Fibroblast of skin of scalp (primary cell): ENCODE measurements at regions not wholly inside any gene's neighbourhood (a gene's known extent, or its start where the extent isn't known, plus 50 kb on each side); places are given as distances from the start of the nearest gene placed in this dataset.
A peak's percentile ranks its signal among the peaks of the same experiment; 100 is the strongest.

Experiments
- DNase-seq: peaks from one replicate; pipeline ENCODE4 v3.0.0-alpha.2; 2013

DNA sequence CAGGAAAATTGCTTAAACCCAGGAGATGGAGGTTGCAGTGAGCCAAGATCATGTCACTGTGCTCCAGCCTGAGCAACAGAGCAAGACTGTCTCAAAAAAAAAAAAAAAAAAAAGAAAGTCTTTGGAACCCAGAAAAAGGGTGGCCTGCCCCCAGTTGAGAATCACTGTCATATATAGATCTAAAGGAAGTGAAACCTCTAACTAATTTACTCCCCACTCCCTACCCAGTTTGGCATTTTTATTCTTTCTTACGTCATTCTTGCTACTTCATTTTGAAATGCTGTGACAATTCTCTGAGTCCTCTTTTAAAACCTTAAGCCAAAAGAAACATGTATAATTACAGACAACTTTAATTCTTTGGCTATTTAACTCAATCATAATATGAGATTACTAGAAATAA lies 254.8 kb downstream of the CDC5L start:
- DNase-seq, result no peak

- DNase-seq, result peak; percentile 48
Measured at GRCh38 chr6:44642870-44643522, 255.5 kb downstream of the CDC5L start.

DNA sequence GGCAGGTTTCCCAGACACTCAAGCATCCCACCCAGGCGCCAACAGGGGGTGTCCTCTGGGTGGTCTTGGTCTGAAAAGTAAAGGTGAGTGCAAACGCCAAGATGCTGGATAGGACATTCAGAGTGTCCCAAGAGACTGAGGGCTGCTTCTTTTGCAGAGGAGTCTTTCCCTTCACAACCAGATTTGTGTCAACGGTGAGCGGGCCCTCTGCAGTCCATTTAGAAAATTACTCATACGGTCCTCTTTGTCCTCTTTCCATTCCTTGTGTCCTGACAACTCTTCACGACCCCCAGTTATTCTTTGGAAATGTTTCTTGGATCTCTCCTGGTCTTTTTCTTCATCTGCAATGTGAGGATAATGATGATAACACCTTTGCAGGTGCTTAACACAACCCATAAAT lies 257.8 kb downstream of the CDC5L start:
- DNase-seq, result no peak

DNA sequence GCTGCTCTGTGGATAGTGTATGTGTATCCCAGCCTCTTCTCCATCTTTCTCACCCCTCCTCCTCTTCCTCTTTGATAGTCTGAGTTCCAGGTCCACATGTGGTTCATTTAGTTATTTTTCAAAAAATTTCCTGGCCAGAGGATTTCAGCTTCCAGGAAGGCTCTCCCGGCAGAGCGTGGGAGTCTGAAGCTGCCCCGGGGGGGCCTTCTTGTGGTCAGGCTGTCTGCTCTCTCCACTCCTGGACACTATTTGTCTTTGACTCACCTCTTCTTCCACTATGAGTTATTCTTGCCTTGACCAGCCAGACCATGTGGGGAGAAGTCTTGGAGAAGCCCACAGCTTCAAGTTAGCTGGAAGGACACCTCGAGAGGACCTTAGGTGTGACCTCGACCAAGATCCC lies 258.8 kb downstream of the CDC5L start:
- peak; percentile 71 for DNase-seq

DNA sequence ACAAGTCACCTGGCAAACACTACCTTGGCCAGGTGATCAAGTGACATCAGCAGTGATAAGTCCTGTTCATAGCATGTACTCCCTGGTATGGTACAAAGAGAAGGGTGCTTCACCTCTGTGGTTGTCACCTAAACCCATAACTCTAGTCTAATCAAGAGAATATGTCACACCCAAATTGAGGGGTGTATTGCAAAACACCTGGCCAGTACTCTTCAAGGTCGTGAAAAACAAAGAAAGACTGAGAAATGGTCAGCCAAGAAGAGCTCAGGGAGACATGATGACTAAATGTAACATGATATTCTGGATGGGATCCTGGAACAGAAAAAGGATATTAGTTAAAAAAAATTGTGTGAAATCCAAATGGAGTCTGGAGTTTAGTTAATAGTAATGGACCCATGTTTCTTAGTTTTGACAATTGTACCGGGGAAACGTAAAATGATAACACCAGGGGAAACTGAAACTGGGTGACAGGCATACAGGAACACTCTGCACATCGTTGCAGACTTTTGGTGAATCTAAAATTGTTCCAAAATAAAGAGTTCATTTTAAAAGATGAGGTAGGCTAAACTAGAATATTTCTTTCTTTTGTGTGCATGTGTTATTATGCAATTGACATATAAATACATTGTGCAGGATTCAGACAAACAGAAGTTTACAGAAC lies 262.0 kb downstream of the CDC5L start:
- peak; percentile 37 for DNase-seq

- DNase-seq, result no peak
Measured at GRCh38 chr6:44650495-44650894, 263.0 kb downstream of the CDC5L start.

DNA sequence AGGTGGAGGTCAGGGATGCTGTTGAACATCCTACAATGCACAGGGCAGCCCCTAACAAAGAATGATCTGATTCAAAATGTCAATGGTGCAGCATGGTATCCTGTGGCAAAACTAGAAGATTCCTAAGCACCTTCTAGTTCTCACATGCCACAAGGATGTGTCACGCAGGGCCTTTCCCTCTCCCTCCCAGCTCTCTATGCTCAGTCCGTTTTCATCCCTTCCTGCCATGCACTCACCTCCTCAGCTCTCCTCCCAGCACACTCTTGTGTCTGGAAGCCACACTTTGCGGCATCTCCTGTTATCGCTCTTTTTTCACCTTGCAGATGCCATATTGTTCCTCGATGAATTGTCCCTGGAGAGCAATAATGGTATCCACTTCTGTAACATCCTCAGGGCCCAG lies 263.4 kb downstream of the CDC5L start:
- DNase-seq, result peak; percentile 58

GRCh38 chr6:44651604-44652003 lies 264.1 kb downstream of the CDC5L start:
- no peak for DNase-seq

- DNase-seq, result peak; percentile 56
Measured at GRCh38 chr6:44652547-44652946, 265.0 kb downstream of the CDC5L start.

GRCh38 chr6:44653091-44653490 lies 265.6 kb downstream of the CDC5L start:
- DNase-seq, result no peak

DNA sequence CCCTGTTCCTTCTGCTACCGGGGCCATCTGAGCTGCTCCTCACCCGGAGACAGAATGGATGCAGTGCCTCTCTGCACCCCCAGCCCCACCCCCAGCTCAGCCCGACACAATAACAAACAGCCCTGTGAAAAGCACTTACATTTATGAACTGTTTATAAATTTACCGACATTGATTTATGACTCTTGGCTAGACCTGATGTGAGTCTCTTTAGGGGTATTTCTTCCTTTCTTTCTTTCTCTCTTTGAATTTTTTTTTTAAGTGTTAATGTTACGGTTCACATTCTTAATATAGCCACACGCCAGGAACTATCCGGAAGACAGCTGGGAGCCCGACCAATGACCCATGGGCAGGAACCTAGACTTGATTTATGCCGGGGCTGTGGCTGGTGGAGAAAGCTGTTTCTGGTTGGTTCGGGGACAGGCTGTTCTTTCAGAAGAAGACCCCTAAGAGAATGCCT lies 266.3 kb downstream of the CDC5L start:
- no peak for DNase-seq

DNA sequence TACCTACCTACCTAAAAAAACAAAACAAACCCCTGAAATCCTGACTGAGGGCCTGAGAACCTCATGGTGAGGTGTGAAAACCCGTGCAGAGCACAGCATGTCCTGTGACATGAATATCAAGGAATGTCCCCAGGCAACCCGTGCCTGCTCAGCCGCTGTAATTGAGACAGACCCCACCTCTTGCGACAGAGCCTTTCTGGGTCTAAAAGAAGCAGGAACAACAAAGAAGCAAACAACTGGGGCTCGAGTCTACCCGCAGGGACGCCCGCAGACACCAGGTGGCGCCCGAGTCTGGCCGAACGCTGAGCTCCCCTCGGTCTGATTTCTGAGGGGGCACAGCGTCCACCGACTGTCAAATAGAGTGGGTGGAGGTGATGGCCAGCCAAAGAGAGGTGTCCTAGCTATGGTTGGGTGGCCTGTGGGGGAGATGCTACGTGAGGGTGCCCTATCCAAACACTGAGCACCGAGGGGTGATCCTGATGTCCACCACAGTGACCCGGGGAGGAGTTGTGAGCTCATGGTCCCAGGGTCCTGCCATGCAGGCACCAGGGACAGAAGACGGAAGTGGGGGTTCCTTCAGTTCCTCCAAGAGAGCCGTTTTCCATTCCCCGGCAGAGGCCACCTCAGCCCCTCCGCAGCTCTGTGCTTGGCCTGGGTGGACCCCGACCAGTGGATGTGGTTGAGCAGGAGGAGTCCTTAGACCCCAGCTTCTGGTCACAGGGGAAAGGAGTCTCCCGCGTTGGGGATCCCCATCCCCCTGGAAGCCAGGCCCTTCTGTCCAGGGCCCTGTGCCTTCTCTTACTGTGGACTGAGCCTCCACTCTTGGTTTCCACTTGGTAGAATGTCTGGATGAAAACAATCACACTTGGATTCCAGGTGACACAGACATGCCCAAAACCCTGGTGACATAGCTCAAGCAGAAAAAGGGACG lies 268.2 kb downstream of the CDC5L start:
- DNase-seq, result peak; percentile 69

DNA sequence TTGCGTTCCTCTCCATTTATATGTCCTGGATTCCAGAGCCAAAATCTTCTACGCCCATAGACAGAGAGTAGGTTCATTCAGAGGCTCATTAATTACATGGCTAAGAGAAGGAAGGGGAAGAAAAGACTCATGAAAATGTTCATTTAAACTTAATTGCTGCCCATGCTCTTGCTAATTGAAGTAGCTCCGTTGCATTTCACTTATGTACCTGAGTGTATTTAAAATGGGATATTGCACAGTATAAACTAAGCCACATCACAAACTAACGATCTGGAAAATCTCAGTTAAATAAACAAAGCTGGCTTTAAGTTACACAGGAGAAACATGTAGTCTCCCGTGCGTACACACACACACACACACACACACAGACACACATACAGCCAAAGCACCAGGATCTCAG lies 269.2 kb downstream of the CDC5L start:
- no peak for DNase-seq

- DNase-seq, result peak; percentile 39
Measured at GRCh38 chr6:44657206-44657819, 269.8 kb downstream of the CDC5L start.

GRCh38 chr6:44658571-44658970 lies 271.1 kb downstream of the CDC5L start:
- no peak for DNase-seq

DNA sequence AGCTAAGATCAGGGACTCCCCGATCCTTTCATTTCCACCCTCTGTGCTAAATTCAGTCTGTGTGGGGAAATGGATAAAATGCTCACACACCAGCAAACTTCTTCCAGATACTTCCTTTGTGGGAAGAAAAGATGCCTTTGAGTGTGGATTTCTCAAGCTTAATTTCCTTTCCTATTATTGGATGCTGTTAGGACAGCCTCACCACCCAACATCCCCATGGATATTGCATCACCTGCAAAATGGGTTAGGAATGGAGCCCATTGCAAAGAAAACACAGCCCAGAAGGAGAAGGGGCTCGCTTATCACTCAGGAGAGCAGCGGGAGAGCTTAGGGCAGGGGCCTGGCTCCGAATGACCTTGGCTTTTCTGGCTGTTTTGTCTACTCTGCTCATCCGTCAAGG lies 272.2 kb downstream of the CDC5L start:
- DNase-seq, result peak; percentile 48

DNA sequence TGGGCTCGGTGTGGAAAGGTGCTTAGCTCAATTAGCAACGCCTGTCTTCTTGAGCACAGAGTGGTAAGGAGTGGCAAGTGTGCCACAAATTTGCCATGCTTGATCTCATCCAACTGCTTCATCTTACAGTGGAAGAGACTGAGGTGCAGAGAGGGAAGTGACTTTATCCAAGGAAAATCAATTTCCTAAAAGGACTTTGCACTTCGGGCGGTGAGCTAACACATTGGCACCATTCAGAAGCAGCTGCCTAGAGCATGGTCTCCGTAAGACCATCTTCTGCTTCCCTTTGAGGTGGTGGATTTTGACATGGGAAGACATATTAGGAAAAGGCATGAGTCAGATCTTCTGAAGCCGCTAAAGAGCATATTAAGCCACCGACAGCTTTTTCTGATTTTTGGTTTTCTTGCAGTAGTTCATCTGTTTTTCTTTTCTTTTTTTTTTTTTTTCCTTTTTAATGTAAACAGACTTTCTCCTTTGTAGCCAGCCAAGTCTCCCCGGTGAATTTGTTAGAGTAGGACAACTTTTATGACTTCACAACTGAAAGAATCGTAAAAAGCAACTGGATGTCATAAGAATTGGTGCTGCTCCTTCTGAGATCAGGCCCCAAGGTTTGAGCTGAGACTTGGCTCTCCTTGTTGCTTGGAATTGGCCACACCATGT lies 273.2 kb downstream of the CDC5L start:
- peak; percentile 77 for DNase-seq

DNA sequence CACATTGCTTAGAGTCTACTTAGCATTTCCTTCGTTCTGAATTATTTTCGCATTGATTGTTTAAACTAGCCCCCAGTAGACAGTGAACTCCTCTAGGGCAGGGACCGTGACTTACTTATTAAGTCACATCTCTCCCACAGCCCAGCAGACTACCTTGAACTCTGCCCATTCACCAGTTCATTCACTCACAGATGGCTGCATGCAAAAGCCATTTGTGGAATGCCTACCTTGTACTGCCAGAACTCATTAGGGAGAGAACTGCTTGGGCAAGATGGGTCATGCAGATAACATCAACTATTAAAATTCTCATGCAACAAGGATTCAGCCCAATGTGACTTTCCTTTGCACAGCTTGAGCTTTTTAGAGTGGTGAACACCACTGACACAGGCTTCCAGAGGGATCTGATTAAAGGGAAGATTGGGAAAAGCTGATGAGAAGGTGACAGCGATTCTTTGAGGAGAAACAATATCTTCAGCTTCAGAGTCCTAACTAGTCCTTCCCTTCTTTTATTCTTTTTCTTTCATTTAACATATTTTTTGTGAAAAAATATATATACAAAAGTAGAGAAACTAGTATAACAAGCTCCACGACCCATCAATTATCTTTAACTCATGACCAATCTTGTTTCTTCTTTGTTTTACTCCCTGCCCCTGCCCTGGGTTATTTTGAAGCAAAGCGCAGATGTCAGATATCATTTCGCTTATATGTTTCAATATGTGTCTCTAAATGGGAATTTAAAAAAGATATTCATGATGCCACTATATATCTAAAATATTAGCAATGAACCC lies 273.9 kb downstream of the CDC5L start:
- peak; percentile 79 for DNase-seq

- peak; percentile 92 for DNase-seq
Measured at GRCh38 chr6:44662461-44663121, 275.1 kb downstream of the CDC5L start.

DNA sequence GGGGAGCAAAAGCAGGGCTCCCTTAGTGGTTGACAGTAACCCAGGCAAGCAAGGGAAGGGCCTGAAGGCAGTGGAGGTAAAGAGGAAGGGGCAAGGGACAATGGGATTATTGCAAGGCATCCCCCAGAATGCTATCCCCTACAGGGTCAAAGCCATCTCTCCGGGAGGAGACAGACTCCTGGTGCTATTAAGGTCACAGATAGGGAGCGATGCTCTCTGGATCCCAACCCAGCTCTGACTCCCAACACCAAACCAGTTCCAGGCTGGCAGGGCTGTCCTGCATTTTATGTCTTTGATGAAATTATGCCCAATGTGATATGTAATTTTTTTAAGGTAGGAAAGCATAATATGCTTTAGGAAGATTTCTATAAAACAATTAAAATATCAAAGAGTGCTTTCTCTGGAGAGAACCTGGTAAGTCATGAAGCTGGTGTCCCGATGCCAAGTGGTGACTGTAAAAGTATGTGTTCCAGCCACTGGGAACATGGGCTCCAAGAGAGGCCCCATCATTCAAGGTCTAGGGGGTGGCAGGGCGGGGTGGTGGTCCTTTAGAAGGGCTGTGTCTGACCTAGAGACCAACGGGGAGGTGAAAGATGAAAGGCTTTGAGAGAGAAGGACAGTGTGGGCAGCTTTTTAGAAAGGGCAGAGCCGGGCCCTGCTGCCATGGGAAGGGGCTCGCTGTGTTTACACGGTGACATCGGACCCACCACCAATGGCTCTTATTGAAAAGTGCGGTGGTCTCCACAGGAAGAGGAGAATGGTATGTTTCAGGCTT lies 276.5 kb downstream of the CDC5L start:
- no peak for DNase-seq
